Gastrocnemius medialis (tissue), 4 donors: ENCODE measurements at regions not wholly inside any gene's neighbourhood (a gene's known extent, or its start where the extent isn't known, plus 50 kb on each side); places are given as distances from the start of the nearest gene placed in this dataset.

Experiments used
- CTCF ChIP-seq, 5 experiments: fragments of 450-650 bp in 3 of 5; fragments of 200-600 bp in 2 of 5; sonication (generic) in 2 of 5; IDR thresholded peaks in 4 of 5; conservative IDR thresholded peaks in 1 of 5; 1 replicate in 4 of 5; 2 replicates in 1 of 5; pipeline ENCODE4 v1.5.1; 2016 to 2019; ENCODE audit warnings: antibody characterized with exemption in 5 of 5, mild to moderate bottlenecking in 3 of 5, moderate library complexity in 3 of 5
- POLR2A ChIP-seq, 2 donors: fragments of 450-650 bp; IDR thresholded peaks; one replicate each; pipeline ENCODE4 v1.6.1; 2017; ENCODE audit warnings: antibody characterized with exemption in 2 of 2, mild to moderate bottlenecking in 2 of 2, moderate library complexity in 2 of 2

- no peak for TF ChIP-seq POLR2A (IDR thresholded peaks at IDR 0.05)
- TF ChIP-seq CTCF (IDR thresholded peaks at IDR 0.05 in 4 of 5, conservative IDR thresholded peaks at IDR 0.05 in 1 of 5), result no peak
These were observed 282.2 kb downstream of the MREG start for GRCh38 chr2:215731108-215731658.
